Central memory CD8-positive, alpha-beta T cell (primary cell): ENCODE measurements at regions not wholly inside any gene's neighbourhood (a gene's known extent, or its start where the extent isn't known, plus 50 kb on each side); places are given as distances from the start of the nearest gene placed in this dataset.

Experiments used
- ATAC-seq: fragments of 150-1000 bp; cut with Tn5 transposase; replicated peaks from 2 replicates; pipeline ENCODE4 v1.10.0; 2022; ENCODE audit warnings: mild to moderate bottlenecking, moderate FRiP score, moderate number of reproducible peaks; ENCODE audit not compliant: poor library complexity, severe bottlenecking; ENCODE audit errors: extremely low read depth
- DNase-seq, 2 donors: peaks; one replicate each; pipeline ENCODE4 v3.0.0; 2021; ENCODE audit warnings: low spot score in 2 of 2
- H3K27ac Mint-ChIP-seq: one replicate; pipeline ENCODE4 v1.8.0; 2022; ENCODE audit warnings: low read depth, mild to moderate bottlenecking, moderate library complexity, mixed read lengths
- H3K27me3 Mint-ChIP-seq: one replicate; pipeline ENCODE4 v1.8.0; 2022; ENCODE audit warnings: mixed read lengths
- H3K36me3 Mint-ChIP-seq: one replicate; pipeline ENCODE4 v1.8.0; 2022; ENCODE audit warnings: mild to moderate bottlenecking, moderate library complexity, mixed read lengths; ENCODE audit not compliant: insufficient read depth
- H3K4me1 Mint-ChIP-seq: one replicate; pipeline ENCODE4 v1.8.0; 2022; ENCODE audit warnings: mixed read lengths
- H3K4me3 Mint-ChIP-seq: one replicate; pipeline ENCODE4 v1.8.0; 2022; ENCODE audit warnings: mild to moderate bottlenecking, moderate library complexity, mixed read lengths
- H3K9me3 Mint-ChIP-seq: one replicate; pipeline ENCODE4 v1.8.0; 2022; ENCODE audit warnings: mixed read lengths

- peaks cover 7% of the 10 kb centered on the region for H3K4me1 Mint-ChIP-seq
- ATAC-seq = no peak
- peaks cover 2% of the 10 kb centered on the region for H3K36me3 Mint-ChIP-seq
- no peak overlapping the region for H3K27ac Mint-ChIP-seq
- H3K27me3 Mint-ChIP-seq = no peaks in the 10 kb centered on the region
- no peak overlapping the region for H3K4me3 Mint-ChIP-seq
- H3K9me3 Mint-ChIP-seq = no peaks in the 10 kb centered on the region
- no peak for DNase-seq
These were observed 318.4 kb upstream of the RBMY1B start for GRCh38 chrY:21192694-21193093.

GRCh38 chrY:21200246-21200645 is 310.9 kb upstream of the RBMY1B start:
- no peaks in the 10 kb centered on the region for H3K27me3 Mint-ChIP-seq
- peaks cover 5% of the 10 kb centered on the region for H3K4me1 Mint-ChIP-seq
- H3K4me3 Mint-ChIP-seq = no peak overlapping the region
- H3K27ac Mint-ChIP-seq = no peak overlapping the region
- DNase-seq (no peak), ATAC-seq (no peak)
- H3K36me3 Mint-ChIP-seq = peaks cover 2% of the 10 kb centered on the region
- peaks cover 4% of the 10 kb centered on the region for H3K9me3 Mint-ChIP-seq

- no peaks in the 10 kb centered on the region for H3K4me1 Mint-ChIP-seq
- no peak overlapping the region for H3K27ac Mint-ChIP-seq
- no peak for ATAC-seq
- no peaks in the 10 kb centered on the region for H3K9me3 Mint-ChIP-seq
- H3K27me3 Mint-ChIP-seq = no peaks in the 10 kb centered on the region
- no peak for DNase-seq
- H3K4me3 Mint-ChIP-seq = no peak overlapping the region
- no peaks in the 10 kb centered on the region for H3K36me3 Mint-ChIP-seq
These were observed 283.3 kb upstream of the RBMY1B start for GRCh38 chrY:21227849-21228248.

- DNase-seq = peak in 1 of 2 donors; percentile 51
- H3K4me1 Mint-ChIP-seq = peaks cover 42% of the 10 kb centered on the region
- peak overlapping the region; percentile 89 for H3K27ac Mint-ChIP-seq
These were observed 270.9 kb upstream of the RBMY1B start for GRCh38 chrY:21240221-21240620.

GRCh38 chrY:21240662-21241310 is 270.4 kb upstream of the RBMY1B start:
- Mint-ChIP-seq H3K36me3 (peaks cover 6% of the 10 kb centered on the region), H3K27ac (peak overlapping the region; percentile 89), H3K9me3 (peaks cover 7% of the 10 kb centered on the region), H3K27me3 (no peaks in the 10 kb centered on the region), H3K4me3 (no peak overlapping the region), H3K4me1 (peaks cover 42% of the 10 kb centered on the region)
- DNase-seq = no peak
- ATAC-seq = peak; percentile 37

More at GRCh38 chrY:21240221-21240620, 270.9 kb upstream of the RBMY1B start:
- Mint-ChIP-seq H3K36me3 (peaks cover 6% of the 10 kb centered on the region), H3K4me3 (no peak overlapping the region), H3K9me3 (peaks cover 7% of the 10 kb centered on the region), H3K27me3 (no peaks in the 10 kb centered on the region)
- ATAC-seq = peak; percentile 96

- Mint-ChIP-seq H3K27me3 (no peaks in the 10 kb centered on the region), H3K27ac (peak overlapping the region; percentile 89), H3K4me1 (peaks cover 59% of the 10 kb centered on the region), H3K4me3 (no peak overlapping the region), H3K9me3 (peaks cover 7% of the 10 kb centered on the region), H3K36me3 (peaks cover 6% of the 10 kb centered on the region)
- DNase-seq (no peak), ATAC-seq (no peak)
These were observed 268.3 kb upstream of the RBMY1B start for GRCh38 chrY:21242793-21243192.

- Mint-ChIP-seq H3K27ac (peak overlapping the region; percentile 85), H3K4me1 (peaks cover 58% of the 10 kb centered on the region)
These were observed 264.4 kb upstream of the RBMY1B start for GRCh38 chrY:21246780-21247179.

GRCh38 chrY:21248591-21248990 is 262.5 kb upstream of the RBMY1B start:
- no peak for DNase-seq
- H3K4me1 Mint-ChIP-seq = peaks cover 52% of the 10 kb centered on the region
- H3K36me3 Mint-ChIP-seq = peaks cover 3% of the 10 kb centered on the region
- H3K4me3 Mint-ChIP-seq = peak overlapping the region; percentile 69
- H3K27ac Mint-ChIP-seq = peak overlapping the region; percentile 95
- no peaks in the 10 kb centered on the region for H3K9me3 Mint-ChIP-seq
- no peaks in the 10 kb centered on the region for H3K27me3 Mint-ChIP-seq
- ATAC-seq = peak; percentile 11

More at GRCh38 chrY:21246780-21247179, 264.4 kb upstream of the RBMY1B start:
- Mint-ChIP-seq H3K9me3 (peaks cover 7% of the 10 kb centered on the region), H3K4me3 (peak overlapping the region; percentile 48), H3K36me3 (peaks cover 3% of the 10 kb centered on the region), H3K27me3 (no peaks in the 10 kb centered on the region)
- no peak for DNase-seq
- no peak for ATAC-seq

- no peak for ATAC-seq
- H3K36me3 Mint-ChIP-seq = peaks cover 1% of the 10 kb centered on the region
- DNase-seq = no peak
- H3K9me3 Mint-ChIP-seq = no peaks in the 10 kb centered on the region
- peaks cover 56% of the 10 kb centered on the region for H3K4me1 Mint-ChIP-seq
- H3K27ac Mint-ChIP-seq = peak overlapping the region; percentile 93
- H3K4me3 Mint-ChIP-seq = peak overlapping the region; percentile 83
- H3K27me3 Mint-ChIP-seq = no peaks in the 10 kb centered on the region
These were observed 257.5 kb upstream of the RBMY1B start for GRCh38 chrY:21253455-21254248.

GRCh38 chrY:21254476-21254875 is 256.7 kb upstream of the RBMY1B start:
- H3K4me1 Mint-ChIP-seq = peaks cover 48% of the 10 kb centered on the region
- ATAC-seq = no peak
- H3K27me3 Mint-ChIP-seq = no peaks in the 10 kb centered on the region
- H3K9me3 Mint-ChIP-seq = no peaks in the 10 kb centered on the region
- H3K27ac Mint-ChIP-seq = peak overlapping the region; percentile 93
- no peaks in the 10 kb centered on the region for H3K36me3 Mint-ChIP-seq
- no peak for DNase-seq
- peak overlapping the region; percentile 83 for H3K4me3 Mint-ChIP-seq

- peak; percentile 53 for ATAC-seq
- Mint-ChIP-seq H3K27me3 (no peaks in the 10 kb centered on the region), H3K27ac (peak overlapping the region; percentile 93), H3K9me3 (no peaks in the 10 kb centered on the region), H3K4me3 (peak overlapping the region; percentile 64), H3K4me1 (peaks cover 36% of the 10 kb centered on the region), H3K36me3 (no peaks in the 10 kb centered on the region)
- no peak for DNase-seq
These were observed 254.3 kb upstream of the RBMY1B start for GRCh38 chrY:21256820-21257219.

- Mint-ChIP-seq H3K4me3 (no peak overlapping the region), H3K27me3 (no peaks in the 10 kb centered on the region), H3K9me3 (no peaks in the 10 kb centered on the region), H3K36me3 (no peaks in the 10 kb centered on the region), H3K27ac (peak overlapping the region; percentile 41), H3K4me1 (peaks cover 23% of the 10 kb centered on the region)
- peak; percentile 9 for ATAC-seq
- no peak for DNase-seq
These were observed 251.4 kb upstream of the RBMY1B start for GRCh38 chrY:21259707-21260106.

GRCh38 chrY:21260325-21260724 is 250.8 kb upstream of the RBMY1B start:
- ATAC-seq = peak; percentile 60
- Mint-ChIP-seq H3K9me3 (no peaks in the 10 kb centered on the region), H3K36me3 (peaks cover 2% of the 10 kb centered on the region), H3K4me1 (peaks cover 18% of the 10 kb centered on the region), H3K4me3 (no peak overlapping the region), H3K27me3 (no peaks in the 10 kb centered on the region), H3K27ac (peak overlapping the region; percentile 41)
- no peak for DNase-seq
